ENCODE measurements at regions not wholly inside any gene's neighbourhood (a gene's known extent, or its start where the extent isn't known, plus 50 kb on each side); places are given as distances from the start of the nearest gene placed in this dataset.
"Not testable (repeated sequence)": the region's sequence is repeated elsewhere in the genome, so short reads cannot be mapped to it uniquely, and the experiment has no call there.

DNA sequence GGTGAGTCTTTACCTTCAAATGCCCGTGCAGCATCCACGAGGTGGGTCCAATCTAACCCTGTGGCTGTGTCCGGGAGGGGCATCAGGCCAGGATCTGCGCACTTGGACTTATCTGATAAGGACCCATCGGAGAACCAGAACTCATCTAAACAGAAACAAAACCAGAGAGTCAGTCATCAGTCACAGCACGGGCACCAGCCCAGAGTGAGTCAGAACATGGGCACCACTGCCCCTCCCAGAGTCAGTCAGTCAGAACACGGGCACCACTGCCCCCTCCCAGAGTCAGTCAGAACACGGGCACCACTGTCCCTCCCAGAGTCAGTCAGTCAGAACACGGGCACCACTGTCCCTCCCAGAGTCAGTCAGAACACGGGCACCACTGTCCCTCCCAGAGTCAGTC, 214.5 kb downstream of the SIPA1L2 start:
- not testable (repeated sequence) for DNase-seq (ENCODE audit: low spot score)

- DNase-seq (ENCODE audit: low spot score): no peak
Measured at GRCh38 chr1:232414100-232414499, 215.8 kb downstream of the SIPA1L2 start.

GRCh38 chr1:232413674-232414073, 216.3 kb downstream of the SIPA1L2 start:
- no peak for DNase-seq (ENCODE audit: low spot score)

- DNase-seq (ENCODE audit: low spot score): no peak
Measured at GRCh38 chr1:232409584-232409983, 220.3 kb downstream of the SIPA1L2 start.

- DNase-seq (ENCODE audit: low spot score): no peak
Measured at GRCh38 chr1:232407120-232407519, 222.8 kb downstream of the SIPA1L2 start.

- no peak for DNase-seq (ENCODE audit: low spot score)
Measured at GRCh38 chr1:232405781-232406180, 224.2 kb downstream of the SIPA1L2 start.

- DNase-seq (ENCODE audit: low spot score): no peak
Measured at GRCh38 chr1:232404981-232405731, 224.8 kb downstream of the SIPA1L2 start.

DNA sequence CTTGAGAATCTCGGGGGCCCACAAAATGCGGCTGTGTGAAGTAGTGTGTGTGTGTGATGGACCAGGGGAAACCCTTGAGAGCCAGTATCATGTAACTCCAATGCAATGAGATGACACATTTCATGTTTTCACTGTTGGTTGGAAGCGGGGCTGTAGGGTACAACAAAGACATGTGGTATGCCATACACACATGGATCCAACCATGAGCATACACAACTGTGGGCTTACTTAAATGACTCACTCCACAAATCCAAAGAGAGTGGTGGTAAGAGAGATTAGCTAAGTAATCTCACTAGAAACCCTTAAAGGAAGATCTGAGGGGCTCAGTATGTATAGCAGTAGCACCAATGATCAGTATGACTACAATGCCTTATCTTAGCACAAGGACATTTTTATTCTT, 225.7 kb downstream of the SIPA1L2 start:
- DNase-seq (ENCODE audit: low spot score): no peak

DNA sequence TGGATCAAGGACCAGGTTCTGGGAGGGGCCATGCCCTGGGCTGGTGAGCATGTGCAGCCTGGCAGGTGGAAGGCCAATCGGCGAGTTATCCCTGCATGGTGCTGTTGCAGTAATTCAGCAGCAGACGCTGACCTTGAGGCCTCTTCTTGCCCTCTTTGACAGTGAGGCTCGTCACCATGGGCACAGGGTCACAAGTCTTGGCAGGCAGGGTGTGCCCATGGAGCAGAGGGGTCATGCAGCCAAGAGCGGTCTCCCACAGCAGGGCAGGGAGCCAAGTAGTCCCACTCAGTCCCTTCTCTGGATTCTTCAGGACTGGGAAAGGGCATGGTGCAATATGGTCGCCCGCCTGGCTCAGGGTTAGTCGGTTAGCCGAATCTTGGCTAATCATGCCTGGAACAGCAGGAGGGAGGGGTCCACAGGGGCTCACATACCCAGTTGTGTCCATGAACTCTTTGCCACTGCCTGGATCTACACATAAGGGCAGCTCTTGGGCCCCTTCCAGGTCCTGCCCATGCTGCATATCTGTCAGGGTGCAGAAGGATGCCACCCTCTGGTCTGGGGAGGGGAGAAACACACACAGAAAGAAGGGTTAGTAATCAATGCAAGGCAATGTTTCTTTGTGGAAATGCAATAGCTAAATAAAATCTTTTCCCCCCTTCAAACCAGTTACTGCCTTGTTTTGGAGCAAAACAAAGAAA, 226.8 kb downstream of the SIPA1L2 start:
- no peak for DNase-seq (ENCODE audit: low spot score)

DNA sequence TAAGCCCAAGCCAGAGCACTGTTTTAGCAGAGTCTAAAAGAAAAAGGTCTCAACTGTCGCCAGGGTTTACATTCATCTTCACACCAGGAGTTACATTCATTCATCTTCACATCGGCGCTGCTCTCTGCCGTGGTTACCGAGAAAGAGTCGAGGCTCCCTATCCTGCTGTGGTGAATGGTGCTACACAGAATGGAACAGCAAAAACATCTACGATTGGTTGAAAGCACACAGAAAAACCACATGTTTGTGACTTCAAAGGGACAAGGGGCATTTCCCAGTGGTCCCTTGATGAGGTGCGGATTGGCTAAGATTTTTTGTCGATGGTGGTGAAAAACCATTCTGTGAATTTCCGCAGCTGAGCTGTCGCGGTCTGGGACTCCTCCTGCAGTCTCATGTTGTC, 231.1 kb downstream of the SIPA1L2 start:
- DNase-seq (ENCODE audit: low spot score): no peak

- no peak for DNase-seq (ENCODE audit: low spot score)
Measured at GRCh38 chr1:232393444-232394146, 236.3 kb downstream of the SIPA1L2 start.

- DNase-seq (ENCODE audit: low spot score): no peak
Measured at GRCh38 chr1:232393010-232393409, 236.9 kb downstream of the SIPA1L2 start.

DNA sequence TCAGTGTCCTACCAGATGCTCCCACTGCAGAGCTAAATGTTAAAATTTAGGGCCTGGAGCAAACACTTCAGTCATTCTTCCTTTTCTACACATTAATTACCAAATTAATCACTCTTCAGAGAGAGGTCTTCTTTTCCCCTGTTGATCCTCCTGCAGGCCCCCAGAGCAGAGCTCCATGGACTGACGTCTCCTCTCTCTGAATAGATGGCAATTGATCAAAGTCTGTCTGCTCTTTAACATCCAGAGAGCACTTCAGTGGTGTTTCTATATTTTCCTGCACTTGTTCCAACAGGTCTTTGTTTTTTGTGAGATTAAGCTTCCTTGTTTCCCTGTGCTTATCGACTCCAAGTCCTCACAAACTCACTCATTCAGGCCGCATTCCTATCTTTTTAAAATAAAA, 239.3 kb downstream of the SIPA1L2 start:
- no peak for DNase-seq (ENCODE audit: low spot score)

GRCh38 chr1:232389744-232390143, 240.2 kb downstream of the SIPA1L2 start:
- DNase-seq (ENCODE audit: low spot score): no peak

DNA sequence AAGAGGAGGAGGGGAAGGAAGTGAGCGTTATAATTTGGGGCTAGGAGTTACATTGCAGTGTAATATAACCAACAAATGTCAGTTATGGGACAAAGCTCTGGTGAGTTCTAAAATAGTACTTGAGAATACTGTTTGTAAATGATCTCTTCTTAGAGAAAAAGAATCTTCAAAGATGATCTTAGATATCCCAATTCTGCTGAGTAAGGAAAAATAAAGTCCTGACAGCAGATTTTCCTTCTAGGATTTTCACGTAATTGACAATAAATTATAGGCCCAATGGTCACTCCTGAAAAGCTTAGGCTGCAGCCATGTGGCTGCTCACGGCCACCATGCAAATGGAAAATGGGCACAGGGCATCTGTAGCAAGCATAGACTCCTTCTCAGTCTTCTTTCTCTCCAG, 241.6 kb downstream of the SIPA1L2 start:
- no peak for DNase-seq (ENCODE audit: low spot score)

DNA sequence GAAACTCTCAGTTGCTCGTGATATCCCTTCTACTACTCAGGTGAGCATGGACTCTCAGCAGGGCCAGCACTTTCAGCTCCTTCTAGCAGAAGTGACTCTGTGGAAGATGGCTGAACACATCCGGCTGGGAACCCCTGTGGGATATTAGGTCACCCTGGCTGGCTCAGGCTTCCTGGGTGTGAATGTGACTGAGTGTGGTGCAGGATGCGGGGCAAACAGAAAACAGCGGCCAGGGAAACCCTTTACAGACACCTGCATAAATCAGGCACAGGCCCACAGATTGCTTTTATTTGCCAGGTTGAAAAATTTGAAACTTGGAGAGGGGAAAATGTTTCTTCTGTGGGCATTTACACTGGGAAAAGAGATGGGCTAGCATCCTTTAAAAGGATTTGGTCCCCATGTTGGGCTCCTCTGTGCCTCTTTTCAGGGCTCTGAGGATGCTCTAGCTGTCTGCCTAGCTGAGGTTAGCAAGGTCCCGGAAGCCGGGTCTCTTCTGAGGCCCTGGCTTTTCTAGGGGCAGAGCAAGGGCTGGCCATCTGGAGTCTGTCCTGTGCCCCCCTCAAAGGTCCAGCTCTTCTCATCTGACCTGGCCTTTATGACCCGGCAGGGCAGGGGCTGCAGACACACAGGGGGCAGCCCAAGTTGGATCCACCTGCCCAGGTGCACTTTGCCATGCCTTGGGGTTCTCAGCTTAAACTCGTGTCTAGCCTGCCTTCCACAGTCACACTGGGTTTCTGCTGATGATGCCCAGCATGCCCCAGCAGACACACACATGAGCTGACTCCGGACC, 243.0 kb downstream of the SIPA1L2 start:
- no peak for DNase-seq (ENCODE audit: low spot score)

GRCh38 chr1:232386294-232386693, 243.6 kb downstream of the SIPA1L2 start:
- DNase-seq (ENCODE audit: low spot score): no peak

GRCh38 chr1:232385221-232385620, 244.7 kb downstream of the SIPA1L2 start:
- DNase-seq (ENCODE audit: low spot score): no peak

- no peak for DNase-seq (ENCODE audit: low spot score)
Measured at GRCh38 chr1:232384171-232384883, 245.6 kb downstream of the SIPA1L2 start.

DNA sequence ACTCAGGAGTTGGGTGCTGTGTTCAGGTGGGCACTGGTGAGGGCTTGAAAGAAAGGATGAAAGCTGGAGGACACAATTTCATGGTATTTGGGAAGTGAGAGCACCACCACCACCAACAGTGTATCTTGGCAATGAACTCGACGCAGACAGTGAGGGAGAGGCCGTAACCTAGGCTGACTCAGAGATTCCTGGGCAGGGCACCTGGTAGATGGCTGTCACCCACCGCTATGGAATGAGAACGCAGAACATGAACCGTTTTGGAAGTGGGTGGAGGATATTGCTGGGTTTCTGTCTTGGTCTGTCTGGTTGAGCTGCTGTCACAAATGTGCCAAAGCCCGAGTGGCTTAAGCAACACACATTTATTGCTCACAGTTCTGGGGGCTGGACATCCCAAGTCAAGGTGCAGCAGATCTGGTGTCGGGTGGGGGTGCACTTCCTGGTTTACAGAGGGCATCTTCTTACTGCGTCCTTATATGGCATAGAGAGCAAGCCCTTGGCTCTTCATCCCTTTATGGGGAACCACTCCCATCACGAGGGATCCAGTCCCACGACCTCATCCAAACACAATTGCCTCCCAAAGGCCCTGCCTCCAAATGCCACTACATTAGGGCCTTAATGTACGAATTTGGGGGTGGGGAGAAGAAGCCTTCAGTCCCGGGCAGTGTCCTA, 246.3 kb downstream of the SIPA1L2 start:
- no peak for DNase-seq (ENCODE audit: low spot score)

GRCh38 chr1:232382671-232383070, 247.3 kb downstream of the SIPA1L2 start:
- DNase-seq (ENCODE audit: low spot score): no peak

All from globus pallidus (tissue), 1 donor.